ENCODE measurements at regions not wholly inside any gene's neighbourhood (a gene's known extent, or its start where the extent isn't known, plus 50 kb on each side); places are given as distances from the start of the nearest gene placed in this dataset.

GRCh38 chr4:101512416-101512815 is 165.1 kb upstream of the PPP3CA start:
- TF ChIP-seq, protein P1, sequence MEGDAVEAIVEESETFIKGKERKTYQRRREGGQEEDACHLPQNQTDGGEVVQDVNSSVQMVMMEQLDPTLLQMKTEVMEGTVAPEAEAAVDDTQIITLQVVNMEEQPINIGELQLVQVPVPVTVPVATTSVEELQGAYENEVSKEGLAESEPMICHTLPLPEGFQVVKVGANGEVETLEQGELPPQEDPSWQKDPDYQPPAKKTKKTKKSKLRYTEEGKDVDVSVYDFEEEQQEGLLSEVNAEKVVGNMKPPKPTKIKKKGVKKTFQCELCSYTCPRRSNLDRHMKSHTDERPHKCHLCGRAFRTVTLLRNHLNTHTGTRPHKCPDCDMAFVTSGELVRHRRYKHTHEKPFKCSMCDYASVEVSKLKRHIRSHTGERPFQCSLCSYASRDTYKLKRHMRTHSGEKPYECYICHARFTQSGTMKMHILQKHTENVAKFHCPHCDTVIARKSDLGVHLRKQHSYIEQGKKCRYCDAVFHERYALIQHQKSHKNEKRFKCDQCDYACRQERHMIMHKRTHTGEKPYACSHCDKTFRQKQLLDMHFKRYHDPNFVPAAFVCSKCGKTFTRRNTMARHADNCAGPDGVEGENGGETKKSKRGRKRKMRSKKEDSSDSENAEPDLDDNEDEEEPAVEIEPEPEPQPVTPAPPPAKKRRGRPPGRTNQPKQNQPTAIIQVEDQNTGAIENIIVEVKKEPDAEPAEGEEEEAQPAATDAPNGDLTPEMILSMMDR (IDR thresholded peaks at IDR 0.05), result no peak
- no peak for TF ChIP-seq POLR2AphosphoS5 (IDR thresholded peaks at IDR 0.05; ENCODE audit: low read depth, low read length)
- TF ChIP-seq TCF7L2 (IDR thresholded peaks at IDR 0.05; ENCODE audit: low read depth, low read length), result no peak
